ENCODE measurements at regions not wholly inside any gene's neighbourhood (a gene's known extent, or its start where the extent isn't known, plus 50 kb on each side); places are given as distances from the start of the nearest gene placed in this dataset.
A peak's percentile ranks its signal among the peaks of the same experiment; 100 is the strongest.

- peak; percentile 80 for DNase-seq
Observed at GRCh38 chr5:31048282-31049270, 144.9 kb upstream of the CDH6 start.

- DNase-seq = no peak
Observed at GRCh38 chr5:31047621-31048020, 145.9 kb upstream of the CDH6 start.

GRCh38 chr5:31047007-31047406 lies 146.5 kb upstream of the CDH6 start:
- no peak for DNase-seq

- no peak for DNase-seq
Observed at GRCh38 chr5:31036411-31036810, 157.1 kb upstream of the CDH6 start.

- no peak for DNase-seq
Observed at GRCh38 chr5:31033295-31033694, 160.2 kb upstream of the CDH6 start.

- DNase-seq = no peak
Observed at GRCh38 chr5:31029925-31030324, 163.6 kb upstream of the CDH6 start.

GRCh38 chr5:31027721-31028120 lies 165.8 kb upstream of the CDH6 start:
- no peak for DNase-seq

- DNase-seq = no peak
Observed at GRCh38 chr5:31023105-31023504, 170.4 kb upstream of the CDH6 start.

- no peak for DNase-seq
Observed at GRCh38 chr5:31021181-31021624, 172.3 kb upstream of the CDH6 start.

GRCh38 chr5:31008231-31008630 lies 185.3 kb upstream of the CDH6 start:
- no peak for DNase-seq

- DNase-seq = no peak
Observed at GRCh38 chr5:31007672-31008071, 185.8 kb upstream of the CDH6 start.

GRCh38 chr5:31000287-31000686 lies 193.2 kb upstream of the CDH6 start:
- DNase-seq = no peak

GRCh38 chr5:30997681-30998080 lies 195.8 kb upstream of the CDH6 start:
- no peak for DNase-seq

- no peak for DNase-seq
Observed at GRCh38 chr5:30994902-30995301, 198.6 kb upstream of the CDH6 start.

GRCh38 chr5:30994176-30994575 lies 199.3 kb upstream of the CDH6 start:
- no peak for DNase-seq

GRCh38 chr5:30991462-30991861 lies 202.0 kb upstream of the CDH6 start:
- DNase-seq = no peak

GRCh38 chr5:30981576-30981975 lies 211.9 kb upstream of the CDH6 start:
- DNase-seq = no peak

GRCh38 chr5:30968971-30969370 lies 224.5 kb upstream of the CDH6 start:
- DNase-seq = no peak

GRCh38 chr5:30960036-30960435 lies 233.4 kb upstream of the CDH6 start:
- DNase-seq = no peak

GRCh38 chr5:30959238-30959637 lies 234.2 kb upstream of the CDH6 start:
- DNase-seq = no peak

- no peak for DNase-seq
Observed at GRCh38 chr5:30957591-30957990, 235.9 kb upstream of the CDH6 start.

GRCh38 chr5:30956251-30956650 lies 237.2 kb upstream of the CDH6 start:
- no peak for DNase-seq

- DNase-seq = no peak
Observed at GRCh38 chr5:30937070-30937469, 256.4 kb upstream of the CDH6 start.

GRCh38 chr5:30933599-30933998 lies 259.9 kb upstream of the CDH6 start:
- no peak for DNase-seq

Data from NCI-H1092 (cell line).